ENCODE measurements at regions not wholly inside any gene's neighbourhood (a gene's known extent, or its start where the extent isn't known, plus 50 kb on each side); places are given as distances from the start of the nearest gene placed in this dataset.

DNA sequence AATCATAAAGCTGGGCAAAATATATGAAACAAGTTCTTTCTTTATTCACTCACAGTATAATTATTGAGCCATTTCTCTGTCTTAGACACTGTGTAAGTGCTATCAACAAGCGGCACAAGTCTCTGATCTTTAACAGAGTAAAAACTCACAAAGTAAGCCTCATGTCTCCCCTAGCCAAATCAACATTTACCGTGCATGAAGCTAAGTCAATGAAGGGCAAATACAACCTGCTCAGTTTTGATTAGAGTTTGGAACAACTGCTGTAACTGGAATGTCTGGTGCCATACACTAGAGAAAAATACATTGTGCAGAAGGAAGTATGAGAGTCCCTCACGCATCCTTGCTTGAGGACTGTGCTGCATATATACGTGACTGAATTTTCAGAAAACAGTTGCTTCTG, 291.0 kb upstream of the EPHA3 start:
- TF ChIP-seq, protein P1, sequence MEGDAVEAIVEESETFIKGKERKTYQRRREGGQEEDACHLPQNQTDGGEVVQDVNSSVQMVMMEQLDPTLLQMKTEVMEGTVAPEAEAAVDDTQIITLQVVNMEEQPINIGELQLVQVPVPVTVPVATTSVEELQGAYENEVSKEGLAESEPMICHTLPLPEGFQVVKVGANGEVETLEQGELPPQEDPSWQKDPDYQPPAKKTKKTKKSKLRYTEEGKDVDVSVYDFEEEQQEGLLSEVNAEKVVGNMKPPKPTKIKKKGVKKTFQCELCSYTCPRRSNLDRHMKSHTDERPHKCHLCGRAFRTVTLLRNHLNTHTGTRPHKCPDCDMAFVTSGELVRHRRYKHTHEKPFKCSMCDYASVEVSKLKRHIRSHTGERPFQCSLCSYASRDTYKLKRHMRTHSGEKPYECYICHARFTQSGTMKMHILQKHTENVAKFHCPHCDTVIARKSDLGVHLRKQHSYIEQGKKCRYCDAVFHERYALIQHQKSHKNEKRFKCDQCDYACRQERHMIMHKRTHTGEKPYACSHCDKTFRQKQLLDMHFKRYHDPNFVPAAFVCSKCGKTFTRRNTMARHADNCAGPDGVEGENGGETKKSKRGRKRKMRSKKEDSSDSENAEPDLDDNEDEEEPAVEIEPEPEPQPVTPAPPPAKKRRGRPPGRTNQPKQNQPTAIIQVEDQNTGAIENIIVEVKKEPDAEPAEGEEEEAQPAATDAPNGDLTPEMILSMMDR (IDR thresholded peaks at IDR 0.05), result no peak
- Histone ChIP-seq H3K27me3 (no peaks in the 10 kb centered on the region), H3K36me3 (no peaks in the 10 kb centered on the region), H3K4me1 (no peaks in the 10 kb centered on the region), H3K4me3 (no peak overlapping the region), H3K9me3 (no peaks in the 10 kb centered on the region), H3K27ac (no peak overlapping the region)
- no peak for DNase-seq
- intact Hi-C loops (cut with DNase I; ENCODE audit: low total_unique reads), result no loop called here

DNA sequence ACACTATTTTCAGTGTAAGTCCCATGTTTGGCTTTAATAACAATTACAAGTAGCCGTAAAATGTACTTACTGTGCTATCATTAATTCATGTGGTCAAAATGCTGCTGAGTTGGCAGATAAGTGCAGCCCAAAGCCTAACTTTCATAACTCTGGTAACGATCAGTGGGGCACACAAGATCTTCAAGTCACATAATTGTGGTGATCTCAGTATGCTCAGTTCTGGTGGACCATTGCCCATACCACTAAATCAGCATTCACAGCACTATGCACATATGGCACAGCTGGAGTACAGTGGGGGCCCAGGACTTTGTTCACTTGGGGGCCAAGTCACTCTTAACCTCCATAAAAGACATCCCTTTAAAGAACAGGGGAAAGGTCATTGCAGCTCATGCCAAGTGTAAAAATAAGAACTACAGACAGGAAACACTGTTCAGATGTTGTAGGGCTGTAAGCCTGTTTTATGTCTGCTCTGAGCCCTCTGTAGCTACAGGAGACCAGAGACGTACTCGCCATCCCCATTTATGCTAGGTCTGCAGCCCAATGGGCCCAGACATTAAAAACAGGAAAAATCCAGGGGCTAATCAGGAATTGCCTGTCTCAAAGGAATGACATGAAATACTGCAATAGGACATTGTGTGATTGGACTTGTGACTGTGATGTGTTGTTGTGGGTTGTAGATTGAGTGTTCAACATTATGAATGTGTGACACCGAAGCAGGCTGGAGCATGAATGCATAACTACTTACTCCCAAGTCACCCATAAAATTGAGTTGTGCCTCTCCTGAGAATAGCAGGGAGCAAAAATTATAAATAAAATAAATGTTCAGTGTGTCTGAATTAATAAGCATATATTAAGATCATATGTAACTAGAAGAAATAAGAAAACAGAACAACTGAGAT, 282.5 kb upstream of the EPHA3 start:
- no peaks in the 10 kb centered on the region for H3K36me3 ChIP-seq
- no peak overlapping the region for H3K27ac ChIP-seq
- H3K9me3 ChIP-seq, result no peaks in the 10 kb centered on the region
- no peaks in the 10 kb centered on the region for H3K27me3 ChIP-seq
- intact Hi-C loops (cut with DNase I; ENCODE audit: low total_unique reads), result no loop called here
- DNase-seq, result no peak
- TF ChIP-seq, protein P1 (IDR thresholded peaks at IDR 0.05), result no peak
- H3K4me1 ChIP-seq, result no peaks in the 10 kb centered on the region
- H3K4me3 ChIP-seq, result no peak overlapping the region

DNA sequence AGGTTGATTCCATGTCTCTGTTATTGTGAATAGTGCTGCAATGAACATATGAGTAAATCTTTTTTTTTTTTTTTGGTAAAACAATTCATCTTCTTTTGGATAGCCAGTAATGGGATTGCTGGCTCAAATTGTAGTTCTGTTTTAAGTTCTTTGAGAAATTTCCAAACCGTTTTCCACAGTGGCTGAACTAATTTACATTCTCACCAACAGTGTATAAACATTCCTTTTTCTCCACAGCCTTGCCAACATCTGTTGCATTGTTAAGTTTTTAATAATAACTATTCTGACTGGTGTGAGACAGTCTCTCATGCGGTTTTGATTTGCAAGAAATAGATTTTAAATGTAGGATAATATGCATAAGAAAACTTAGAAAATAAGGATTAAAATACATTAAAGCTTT, 279.0 kb upstream of the EPHA3 start:
- intact Hi-C loops (cut with DNase I; ENCODE audit: low total_unique reads), result no loop called here
- H3K27ac ChIP-seq, result no peak overlapping the region
- no peak overlapping the region for H3K4me3 ChIP-seq
- TF ChIP-seq, protein P1 (IDR thresholded peaks at IDR 0.05), result no peak
- H3K36me3 ChIP-seq, result no peaks in the 10 kb centered on the region
- DNase-seq, result no peak
- H3K9me3 ChIP-seq, result no peaks in the 10 kb centered on the region
- no peaks in the 10 kb centered on the region for H3K27me3 ChIP-seq
- H3K4me1 ChIP-seq, result no peaks in the 10 kb centered on the region

DNA sequence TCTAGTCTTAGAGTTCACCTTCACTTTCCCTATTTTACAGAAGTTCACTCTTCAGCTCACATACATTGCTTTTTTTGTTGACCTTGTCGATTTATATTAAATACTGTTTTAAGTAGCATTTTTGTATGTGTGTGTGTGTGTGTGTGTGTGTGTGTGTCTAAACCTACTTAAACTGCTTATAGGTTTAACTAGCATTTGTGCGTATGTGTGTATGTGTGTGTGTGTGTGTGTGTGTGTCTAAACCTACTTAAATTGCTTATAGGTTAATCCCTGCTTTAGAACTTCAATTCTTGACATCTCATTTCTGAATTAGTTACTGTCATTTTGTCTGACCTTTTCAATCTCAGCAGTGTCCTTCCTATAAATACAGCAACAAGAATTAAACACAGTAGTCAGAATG, 254.8 kb upstream of the EPHA3 start:
- Histone ChIP-seq H3K4me1 (no peaks in the 10 kb centered on the region), H3K36me3 (no peaks in the 10 kb centered on the region), H3K27ac (no peak overlapping the region), H3K4me3 (no peak overlapping the region), H3K9me3 (no peaks in the 10 kb centered on the region), H3K27me3 (no peaks in the 10 kb centered on the region)
- DNase-seq, result no peak
- TF ChIP-seq, protein P1 (IDR thresholded peaks at IDR 0.05), result no peak
- intact Hi-C loops (cut with DNase I; ENCODE audit: low total_unique reads), result no loop called here

DNA sequence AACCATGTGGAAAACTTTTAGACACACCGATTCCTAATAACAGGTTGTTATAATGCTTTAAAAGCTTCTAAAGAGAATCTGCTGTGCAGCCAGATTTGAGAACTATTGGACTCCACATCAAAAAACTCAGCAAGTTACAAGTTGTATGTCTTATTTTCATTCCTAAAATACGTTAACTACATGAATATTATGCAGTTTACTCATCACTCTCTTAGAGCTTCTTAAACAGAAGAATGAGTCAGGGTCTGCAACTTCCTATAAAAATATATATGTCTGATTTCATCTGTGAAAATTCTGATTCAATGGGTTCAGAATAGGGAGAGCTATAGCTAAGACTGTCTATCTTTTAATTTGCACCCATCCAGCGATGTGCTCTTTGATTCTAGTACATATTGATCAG, 244.2 kb upstream of the EPHA3 start:
- Histone ChIP-seq H3K9me3 (no peaks in the 10 kb centered on the region), H3K4me1 (no peaks in the 10 kb centered on the region), H3K27ac (no peak overlapping the region), H3K27me3 (no peaks in the 10 kb centered on the region), H3K4me3 (no peak overlapping the region), H3K36me3 (no peaks in the 10 kb centered on the region)
- TF ChIP-seq, protein P1 (IDR thresholded peaks at IDR 0.05), result no peak
- DNase-seq, result no peak
- intact Hi-C loops (cut with DNase I; ENCODE audit: low total_unique reads), result no loop called here
